Neutrophil (primary cell): ENCODE measurements at regions not wholly inside any gene's neighbourhood (a gene's known extent, or its start where the extent isn't known, plus 50 kb on each side); places are given as distances from the start of the nearest gene placed in this dataset.

Experiments
- H3K27ac ChIP-seq: fragments of 200-600 bp; sonication (generic); 2 replicates; pipeline ENCODE4 v1.5.1; 2016; ENCODE audit warnings: mild to moderate bottlenecking, moderate library complexity
- H3K27me3 ChIP-seq: fragments of 200-600 bp; sonication (generic); 2 replicates; pipeline ENCODE4 v1.6.0; 2016; ENCODE audit warnings: mild to moderate bottlenecking
- H3K36me3 ChIP-seq: fragments of 200-600 bp; sonication (generic); 2 replicates; pipeline ENCODE4 v1.5.1; 2017
- H3K4me1 ChIP-seq, 2 experiments: fragments of 200-600 bp in 1 of 2; sonication (generic) in 1 of 2; 1 replicate in 1 of 2; 2 replicates in 1 of 2; pipeline versions ENCODE4 v1.5.1 to v1.6.1; 2013 to 2016; ENCODE audit warnings: low read depth in 1 of 2, low read length in 1 of 2, mild to moderate bottlenecking in 1 of 2, moderate library complexity in 1 of 2; ENCODE audit not compliant: control insufficient read depth in 1 of 2, insufficient read depth in 1 of 2
- H3K4me3 ChIP-seq, 2 experiments: fragments of 200-600 bp in 1 of 2; sonication (generic) in 1 of 2; 1 replicate in 1 of 2; 2 replicates in 1 of 2; pipeline ENCODE4 v1.5.1; 2013 to 2016; ENCODE audit warnings: low read depth in 1 of 2, low read length in 1 of 2, mild to moderate bottlenecking in 1 of 2, moderate library complexity in 1 of 2
- H3K9me3 ChIP-seq: fragments of 200-600 bp; sonication (generic); 2 replicates; pipeline ENCODE4 v1.5.1; 2016
- CTCF ChIP-seq: fragments of 200-600 bp; sonication (generic); IDR thresholded peaks from 2 replicates; pipeline ENCODE4 v1.5.1; 2016; ENCODE audit warnings: antibody characterized with exemption

GRCh38 chr2:198315791-198316630 is 511.6 kb downstream of the PLCL1 start:
- no peak for TF ChIP-seq CTCF
- no peak overlapping the region for H3K27ac ChIP-seq
- no peaks in the 10 kb centered on the region for H3K36me3 ChIP-seq
- H3K4me3 ChIP-seq: no peak overlapping the region
- H3K27me3 ChIP-seq: peaks cover 96% of the 10 kb centered on the region
- H3K9me3 ChIP-seq: no peaks in the 10 kb centered on the region
- H3K4me1 ChIP-seq: no peaks in the 10 kb centered on the region

- Histone ChIP-seq H3K9me3 (no peaks in the 10 kb centered on the region), H3K27me3 (peaks cover 88% of the 10 kb centered on the region), H3K27ac (no peak overlapping the region), H3K4me3 (no peak overlapping the region), H3K36me3 (no peaks in the 10 kb centered on the region), H3K4me1 (no peaks in the 10 kb centered on the region)
- no peak for TF ChIP-seq CTCF
Observed at GRCh38 chr2:198314559-198315153, 510.3 kb downstream of the PLCL1 start.

- H3K4me1 ChIP-seq: no peaks in the 10 kb centered on the region
- H3K9me3 ChIP-seq: no peaks in the 10 kb centered on the region
- no peak overlapping the region for H3K27ac ChIP-seq
- H3K4me3 ChIP-seq: no peak overlapping the region
- peaks cover 70% of the 10 kb centered on the region for H3K27me3 ChIP-seq
- TF ChIP-seq CTCF: no peak
- H3K36me3 ChIP-seq: no peaks in the 10 kb centered on the region
Observed at GRCh38 chr2:198312596-198313483, 508.4 kb downstream of the PLCL1 start.

GRCh38 chr2:198311020-198311419 is 506.6 kb downstream of the PLCL1 start:
- H3K27ac ChIP-seq: no peak overlapping the region
- TF ChIP-seq CTCF: no peak
- no peaks in the 10 kb centered on the region for H3K4me1 ChIP-seq
- H3K4me3 ChIP-seq: no peak overlapping the region
- peaks cover 53% of the 10 kb centered on the region for H3K27me3 ChIP-seq
- H3K9me3 ChIP-seq: no peaks in the 10 kb centered on the region
- H3K36me3 ChIP-seq: no peaks in the 10 kb centered on the region

GRCh38 chr2:198309673-198310280 is 505.4 kb downstream of the PLCL1 start:
- Histone ChIP-seq H3K9me3 (no peaks in the 10 kb centered on the region), H3K4me1 (no peaks in the 10 kb centered on the region), H3K27ac (no peak overlapping the region), H3K4me3 (no peak overlapping the region), H3K36me3 (no peaks in the 10 kb centered on the region), H3K27me3 (peaks cover 44% of the 10 kb centered on the region)
- peak; percentile 43 for TF ChIP-seq CTCF
